Liver (tissue), 8 donors: ENCODE measurements at regions not wholly inside any gene's neighbourhood (a gene's known extent, or its start where the extent isn't known, plus 50 kb on each side); places are given as distances from the start of the nearest gene placed in this dataset.

Experiments
- DNase-seq: peaks from one replicate; pipeline ENCODE4 v3.0.0-alpha.2; 2017; ENCODE audit warnings: low spot score
- H3K27ac ChIP-seq, 2 donors: one replicate each; pipeline ENCODE4 v1.7.0; 2013; ENCODE audit warnings: inconsistent platforms in 2 of 2, low read length in 2 of 2, control low read depth in 1 of 2, low read depth in 1 of 2, mild to moderate bottlenecking in 1 of 2
- H3K27me3 ChIP-seq, 4 donors: one replicate each; pipeline versions ENCODE4 v1.6.1 to v1.7.0; 2013; ENCODE audit warnings: low read length in 3 of 4, inconsistent platforms in 1 of 4, mild to moderate bottlenecking in 1 of 4, moderate library complexity in 1 of 4; ENCODE audit not compliant: control insufficient read depth in 4 of 4, insufficient read depth in 4 of 4
- H3K36me3 ChIP-seq, 4 donors: one replicate each; pipeline versions ENCODE4 v1.6.1 to v1.7.0; 2013; ENCODE audit warnings: low read length in 3 of 4, mild to moderate bottlenecking in 3 of 4, low read depth in 1 of 4, moderate library complexity in 1 of 4; ENCODE audit not compliant: control insufficient read depth in 4 of 4, insufficient read depth in 3 of 4
- H3K4me1 ChIP-seq, 4 donors: one replicate each; pipeline versions ENCODE4 v1.6.1 to v1.7.0; 2013; ENCODE audit warnings: low read length in 3 of 4, mild to moderate bottlenecking in 3 of 4, moderate library complexity in 1 of 4; ENCODE audit not compliant: control insufficient read depth in 4 of 4, insufficient read depth in 4 of 4
- H3K4me3 ChIP-seq, 3 donors: one replicate each; pipeline versions ENCODE4 v1.6.1 to v1.7.0; 2013; ENCODE audit warnings: low read length in 3 of 3, control low read depth in 1 of 3, low read depth in 1 of 3, mild to moderate bottlenecking in 1 of 3
- H3K9ac ChIP-seq, 2 donors: one replicate each; pipeline ENCODE4 v1.7.0; 2013; ENCODE audit warnings: low read length in 2 of 2, mild to moderate bottlenecking in 2 of 2, moderate library complexity in 2 of 2, control low read depth in 1 of 2, low read depth in 1 of 2
- H3K9me3 ChIP-seq, 4 donors: one replicate each; pipeline versions ENCODE4 v1.6.1 to v1.7.0; 2013; ENCODE audit warnings: low read length in 3 of 4; ENCODE audit not compliant: control insufficient read depth in 4 of 4
- EGR1 ChIP-seq, 2 donors: IDR thresholded peaks; 2 replicates each; pipeline ENCODE4 v1.6.1; 2016 to 2018; ENCODE audit warnings: antibody characterized with exemption in 2 of 2, low read depth in 2 of 2
- FOXA1 ChIP-seq: IDR thresholded peaks from 2 replicates; pipeline ENCODE4 v1.6.1; 2016; ENCODE audit warnings: antibody characterized with exemption
- FOXA2 ChIP-seq: IDR thresholded peaks from 2 replicates; pipeline ENCODE4 v1.6.1; 2016; ENCODE audit warnings: antibody characterized with exemption
- GABPA ChIP-seq, 2 donors: IDR thresholded peaks in 1 of 2; conservative IDR thresholded peaks in 1 of 2; 2 replicates each; pipeline ENCODE4 v1.6.1; 2016; ENCODE audit warnings: antibody characterized with exemption in 2 of 2, mild to moderate bottlenecking in 1 of 2, moderate library complexity in 1 of 2
- HNF4A ChIP-seq, 2 donors: conservative IDR thresholded peaks; 2 replicates each; pipeline ENCODE4 v1.6.1; 2016; ENCODE audit warnings: antibody characterized with exemption in 2 of 2, mild to moderate bottlenecking in 2 of 2
- HNF4G ChIP-seq: IDR thresholded peaks from 2 replicates; pipeline ENCODE4 v1.6.1; 2016; ENCODE audit warnings: antibody characterized with exemption
- JUND ChIP-seq, 2 donors: IDR thresholded peaks; 2 replicates each; pipeline ENCODE4 v1.6.1; 2016; ENCODE audit warnings: antibody characterized with exemption in 2 of 2
- NR2F2 ChIP-seq: IDR thresholded peaks from 2 replicates; pipeline ENCODE4 v1.6.1; 2016; ENCODE audit warnings: antibody characterized with exemption
- RAD21 ChIP-seq, 2 donors: IDR thresholded peaks; 2 replicates each; pipeline ENCODE4 v1.6.1; 2016; ENCODE audit warnings: antibody characterized with exemption in 2 of 2, mild to moderate bottlenecking in 2 of 2
- RXRA ChIP-seq, 2 donors: IDR thresholded peaks; 2 replicates each; pipeline ENCODE4 v1.6.1; 2017 to 2018; ENCODE audit warnings: antibody characterized with exemption in 2 of 2, mild to moderate bottlenecking in 1 of 2
- SP1 ChIP-seq: IDR thresholded peaks from 2 replicates; pipeline ENCODE4 v1.6.1; 2018; ENCODE audit warnings: antibody characterized with exemption, mild to moderate bottlenecking
- TAF1 ChIP-seq: conservative IDR thresholded peaks from 2 replicates; pipeline ENCODE4 v1.6.1; 2016; ENCODE audit warnings: antibody characterized with exemption, mild to moderate bottlenecking
- YY1 ChIP-seq: IDR thresholded peaks from 2 replicates; pipeline ENCODE4 v1.6.1; 2016; ENCODE audit warnings: antibody characterized with exemption, mild to moderate bottlenecking
- WGBS: extraction: QIAGEN DNeasy Blood & Tissue Kit; methylation state at CpG from one replicate; pipeline ENCODE4 v1.1.7; 2013; 5-methylcytosine and 5-hydroxymethylcytosine counted together
- TF ChIP-seq, protein P1 (sequence below): IDR thresholded peaks from 2 replicates; pipeline ENCODE4 v1.6.1; 2016; ENCODE audit warnings: antibody characterized with exemption
- TF ChIP-seq, protein P2 (sequence below): IDR thresholded peaks from 2 replicates; pipeline ENCODE4 v1.6.1; 2016; ENCODE audit warnings: antibody characterized with exemption, mild to moderate bottlenecking
- TF ChIP-seq, protein P3 (sequence below): IDR thresholded peaks from 2 replicates; pipeline ENCODE4 v1.6.1; 2016; ENCODE audit warnings: antibody characterized with exemption
- TF ChIP-seq, protein P4 (sequence below): IDR thresholded peaks from 2 replicates; pipeline ENCODE4 v1.6.1; 2016; ENCODE audit warnings: antibody characterized with exemption
- TF ChIP-seq, protein P5 (sequence below): fragments of 150-350 bp; IDR thresholded peaks from 2 replicates; pipeline ENCODE4 v1.5.1; 2017; ENCODE audit warnings: improper control_type of control experiment, low read depth, low read length; ENCODE audit not compliant: missing input control
- donor health status: healthy.
- donor health status: healthy.
- donor health status: healthy.
- donor health status: healthy.
- donor health status: healthy.

DNA sequence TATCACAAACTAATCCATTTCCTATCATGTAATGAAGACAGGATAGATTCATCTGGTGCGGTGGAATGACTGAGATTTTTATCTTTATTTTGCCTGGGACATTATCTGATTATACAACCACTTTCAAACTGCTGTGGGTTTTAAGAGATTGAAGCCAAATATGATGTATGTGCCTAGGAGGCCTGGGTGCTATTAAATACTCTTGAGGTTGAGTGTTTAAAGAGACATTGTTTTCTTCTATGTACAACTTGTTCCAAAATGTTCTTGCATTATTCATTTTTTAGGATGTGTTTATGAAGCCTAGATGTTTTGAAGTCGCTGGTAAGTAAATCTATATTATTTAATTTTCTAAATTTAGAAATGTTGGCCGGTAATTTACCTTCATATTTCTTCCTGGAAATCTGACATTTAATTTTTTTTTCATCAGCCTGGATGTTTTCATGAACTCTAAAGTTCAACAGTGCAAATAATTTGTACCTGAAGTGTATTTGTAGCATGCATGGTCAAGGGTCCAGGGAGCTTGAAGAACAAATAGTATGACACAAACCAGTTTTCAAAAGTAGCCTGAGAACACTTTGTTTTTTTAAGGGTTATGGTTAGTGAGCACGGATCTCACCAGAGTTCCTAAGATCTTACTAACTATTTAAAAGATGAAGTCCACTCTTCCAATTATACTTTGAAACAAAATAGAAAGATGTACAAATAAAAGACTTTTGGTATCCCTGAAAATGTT, 72.8 kb upstream of the ATP8A1 start:
- no peak for DNase-seq
- H3K36me3 ChIP-seq, result no peaks in the 10 kb centered on the region
- WGBS, result 72% methylated on average over 4 of the region's 4 CpGs
- H3K27ac ChIP-seq, result no peak overlapping the region
- H3K9ac ChIP-seq, result no peak overlapping the region
- no peak for TF ChIP-seq SP1
- TF ChIP-seq, protein P1, sequence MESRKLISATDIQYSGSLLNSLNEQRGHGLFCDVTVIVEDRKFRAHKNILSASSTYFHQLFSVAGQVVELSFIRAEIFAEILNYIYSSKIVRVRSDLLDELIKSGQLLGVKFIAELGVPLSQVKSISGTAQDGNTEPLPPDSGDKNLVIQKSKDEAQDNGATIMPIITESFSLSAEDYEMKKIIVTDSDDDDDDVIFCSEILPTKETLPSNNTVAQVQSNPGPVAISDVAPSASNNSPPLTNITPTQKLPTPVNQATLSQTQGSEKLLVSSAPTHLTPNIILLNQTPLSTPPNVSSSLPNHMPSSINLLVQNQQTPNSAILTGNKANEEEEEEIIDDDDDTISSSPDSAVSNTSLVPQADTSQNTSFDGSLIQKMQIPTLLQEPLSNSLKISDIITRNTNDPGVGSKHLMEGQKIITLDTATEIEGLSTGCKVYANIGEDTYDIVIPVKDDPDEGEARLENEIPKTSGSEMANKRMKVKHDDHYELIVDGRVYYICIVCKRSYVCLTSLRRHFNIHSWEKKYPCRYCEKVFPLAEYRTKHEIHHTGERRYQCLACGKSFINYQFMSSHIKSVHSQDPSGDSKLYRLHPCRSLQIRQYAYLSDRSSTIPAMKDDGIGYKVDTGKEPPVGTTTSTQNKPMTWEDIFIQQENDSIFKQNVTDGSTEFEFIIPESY, result no peak
- TF ChIP-seq NR2F2, result no peak
- no peak for TF ChIP-seq GABPA (IDR thresholded peaks at IDR 0.05 in 1 of 2, conservative IDR thresholded peaks at IDR 0.05 in 1 of 2)
- no peak for TF ChIP-seq YY1
- TF ChIP-seq EGR1 (IDR thresholded peaks at IDR 0.05; ENCODE audit: low read depth in 2 of 2), result no peak
- TF ChIP-seq FOXA1, result no peak
- TF ChIP-seq, protein P2, sequence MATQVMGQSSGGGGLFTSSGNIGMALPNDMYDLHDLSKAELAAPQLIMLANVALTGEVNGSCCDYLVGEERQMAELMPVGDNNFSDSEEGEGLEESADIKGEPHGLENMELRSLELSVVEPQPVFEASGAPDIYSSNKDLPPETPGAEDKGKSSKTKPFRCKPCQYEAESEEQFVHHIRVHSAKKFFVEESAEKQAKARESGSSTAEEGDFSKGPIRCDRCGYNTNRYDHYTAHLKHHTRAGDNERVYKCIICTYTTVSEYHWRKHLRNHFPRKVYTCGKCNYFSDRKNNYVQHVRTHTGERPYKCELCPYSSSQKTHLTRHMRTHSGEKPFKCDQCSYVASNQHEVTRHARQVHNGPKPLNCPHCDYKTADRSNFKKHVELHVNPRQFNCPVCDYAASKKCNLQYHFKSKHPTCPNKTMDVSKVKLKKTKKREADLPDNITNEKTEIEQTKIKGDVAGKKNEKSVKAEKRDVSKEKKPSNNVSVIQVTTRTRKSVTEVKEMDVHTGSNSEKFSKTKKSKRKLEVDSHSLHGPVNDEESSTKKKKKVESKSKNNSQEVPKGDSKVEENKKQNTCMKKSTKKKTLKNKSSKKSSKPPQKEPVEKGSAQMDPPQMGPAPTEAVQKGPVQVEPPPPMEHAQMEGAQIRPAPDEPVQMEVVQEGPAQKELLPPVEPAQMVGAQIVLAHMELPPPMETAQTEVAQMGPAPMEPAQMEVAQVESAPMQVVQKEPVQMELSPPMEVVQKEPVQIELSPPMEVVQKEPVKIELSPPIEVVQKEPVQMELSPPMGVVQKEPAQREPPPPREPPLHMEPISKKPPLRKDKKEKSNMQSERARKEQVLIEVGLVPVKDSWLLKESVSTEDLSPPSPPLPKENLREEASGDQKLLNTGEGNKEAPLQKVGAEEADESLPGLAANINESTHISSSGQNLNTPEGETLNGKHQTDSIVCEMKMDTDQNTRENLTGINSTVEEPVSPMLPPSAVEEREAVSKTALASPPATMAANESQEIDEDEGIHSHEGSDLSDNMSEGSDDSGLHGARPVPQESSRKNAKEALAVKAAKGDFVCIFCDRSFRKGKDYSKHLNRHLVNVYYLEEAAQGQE, result no peak
- no peak for TF ChIP-seq TAF1
- TF ChIP-seq, protein P3, sequence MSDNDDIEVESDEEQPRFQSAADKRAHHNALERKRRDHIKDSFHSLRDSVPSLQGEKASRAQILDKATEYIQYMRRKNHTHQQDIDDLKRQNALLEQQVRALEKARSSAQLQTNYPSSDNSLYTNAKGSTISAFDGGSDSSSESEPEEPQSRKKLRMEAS, result no peak
- TF ChIP-seq, protein P4, sequence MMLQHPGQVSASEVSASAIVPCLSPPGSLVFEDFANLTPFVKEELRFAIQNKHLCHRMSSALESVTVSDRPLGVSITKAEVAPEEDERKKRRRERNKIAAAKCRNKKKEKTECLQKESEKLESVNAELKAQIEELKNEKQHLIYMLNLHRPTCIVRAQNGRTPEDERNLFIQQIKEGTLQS, result no peak
- TF ChIP-seq HNF4G, result no peak
- no peak for TF ChIP-seq RXRA (IDR thresholded peaks at IDR 0.05)
- TF ChIP-seq FOXA2, result no peak
- TF ChIP-seq, protein P5, sequence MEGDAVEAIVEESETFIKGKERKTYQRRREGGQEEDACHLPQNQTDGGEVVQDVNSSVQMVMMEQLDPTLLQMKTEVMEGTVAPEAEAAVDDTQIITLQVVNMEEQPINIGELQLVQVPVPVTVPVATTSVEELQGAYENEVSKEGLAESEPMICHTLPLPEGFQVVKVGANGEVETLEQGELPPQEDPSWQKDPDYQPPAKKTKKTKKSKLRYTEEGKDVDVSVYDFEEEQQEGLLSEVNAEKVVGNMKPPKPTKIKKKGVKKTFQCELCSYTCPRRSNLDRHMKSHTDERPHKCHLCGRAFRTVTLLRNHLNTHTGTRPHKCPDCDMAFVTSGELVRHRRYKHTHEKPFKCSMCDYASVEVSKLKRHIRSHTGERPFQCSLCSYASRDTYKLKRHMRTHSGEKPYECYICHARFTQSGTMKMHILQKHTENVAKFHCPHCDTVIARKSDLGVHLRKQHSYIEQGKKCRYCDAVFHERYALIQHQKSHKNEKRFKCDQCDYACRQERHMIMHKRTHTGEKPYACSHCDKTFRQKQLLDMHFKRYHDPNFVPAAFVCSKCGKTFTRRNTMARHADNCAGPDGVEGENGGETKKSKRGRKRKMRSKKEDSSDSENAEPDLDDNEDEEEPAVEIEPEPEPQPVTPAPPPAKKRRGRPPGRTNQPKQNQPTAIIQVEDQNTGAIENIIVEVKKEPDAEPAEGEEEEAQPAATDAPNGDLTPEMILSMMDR, result no peak
- TF ChIP-seq HNF4A (conservative IDR thresholded peaks at IDR 0.05), result no peak
- TF ChIP-seq RAD21 (IDR thresholded peaks at IDR 0.05), result no peak
- TF ChIP-seq JUND (IDR thresholded peaks at IDR 0.05), result no peak
- H3K27me3 ChIP-seq, result peaks cover 0 to 6% (median 0%) of the 10 kb centered on the region in 4 donors
- H3K9me3 ChIP-seq, result peaks cover 0 to 3% (median under 1%) of the 10 kb centered on the region in 4 donors
- no peak overlapping the region for H3K4me3 ChIP-seq
- H3K4me1 ChIP-seq, result no peaks in the 10 kb centered on the region
